ENCODE measurements at regions not wholly inside any gene's neighbourhood (a gene's known extent, or its start where the extent isn't known, plus 50 kb on each side); places are given as distances from the start of the nearest gene placed in this dataset.

DNA sequence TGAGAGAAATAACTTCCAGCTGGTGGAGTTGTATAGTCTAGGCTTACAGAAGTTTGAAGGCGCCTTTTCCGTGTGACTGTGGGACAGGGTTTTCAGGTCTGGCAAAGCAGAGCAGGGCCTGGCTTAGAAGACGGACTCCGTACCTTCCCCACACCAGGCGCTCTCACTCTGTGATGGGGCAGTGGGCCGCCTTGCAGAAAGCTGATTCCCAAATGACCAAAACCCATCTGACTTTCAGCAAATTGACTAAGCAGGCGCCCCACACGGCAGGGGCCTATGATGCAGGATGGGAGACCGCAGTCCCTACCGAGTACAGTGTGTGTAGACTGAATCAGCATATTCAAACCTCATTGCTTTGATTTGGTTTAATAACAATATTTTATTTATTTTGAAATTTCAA lies 85.8 kb upstream of the TMEM45B start:
- no peaks in the 10 kb centered on the region for H4K20me1 ChIP-seq (ENCODE audit: insufficient read depth, low read length)
- H2AFZ ChIP-seq (ENCODE audit: low read depth, low read length): no peak overlapping the region
- H3K27me3 ChIP-seq (ENCODE audit: insufficient read depth, low read length, poor library complexity): peaks cover 4% of the 10 kb centered on the region
- H3K36me3 ChIP-seq (ENCODE audit: insufficient read depth, low read length): no peaks in the 10 kb centered on the region
- H3K9ac ChIP-seq (ENCODE audit: low read depth, low read length): no peak overlapping the region
- no peak overlapping the region for H3K27ac ChIP-seq (ENCODE audit: low read length)
- DNase-seq: no peak
- ATAC-seq (ENCODE audit: insufficient read depth, low read depth): no peak
- no peaks in the 10 kb centered on the region for H3K79me2 ChIP-seq (ENCODE audit: insufficient read depth, low read length)
- no peak overlapping the region for H3K4me2 ChIP-seq (ENCODE audit: insufficient read depth, low read length)
- no peak overlapping the region for H3K4me3 ChIP-seq (ENCODE audit: low read depth in 1 of 2, low read length in 2 of 2)
- H3K4me1 ChIP-seq (ENCODE audit: insufficient read depth, low read length): no peaks in the 10 kb centered on the region
- no peak for TF ChIP-seq EZH2 (IDR thresholded peaks at IDR 0.05; ENCODE audit: borderline replicate concordance, low read depth, low read length, severe bottlenecking)
- TF ChIP-seq, protein P1, sequence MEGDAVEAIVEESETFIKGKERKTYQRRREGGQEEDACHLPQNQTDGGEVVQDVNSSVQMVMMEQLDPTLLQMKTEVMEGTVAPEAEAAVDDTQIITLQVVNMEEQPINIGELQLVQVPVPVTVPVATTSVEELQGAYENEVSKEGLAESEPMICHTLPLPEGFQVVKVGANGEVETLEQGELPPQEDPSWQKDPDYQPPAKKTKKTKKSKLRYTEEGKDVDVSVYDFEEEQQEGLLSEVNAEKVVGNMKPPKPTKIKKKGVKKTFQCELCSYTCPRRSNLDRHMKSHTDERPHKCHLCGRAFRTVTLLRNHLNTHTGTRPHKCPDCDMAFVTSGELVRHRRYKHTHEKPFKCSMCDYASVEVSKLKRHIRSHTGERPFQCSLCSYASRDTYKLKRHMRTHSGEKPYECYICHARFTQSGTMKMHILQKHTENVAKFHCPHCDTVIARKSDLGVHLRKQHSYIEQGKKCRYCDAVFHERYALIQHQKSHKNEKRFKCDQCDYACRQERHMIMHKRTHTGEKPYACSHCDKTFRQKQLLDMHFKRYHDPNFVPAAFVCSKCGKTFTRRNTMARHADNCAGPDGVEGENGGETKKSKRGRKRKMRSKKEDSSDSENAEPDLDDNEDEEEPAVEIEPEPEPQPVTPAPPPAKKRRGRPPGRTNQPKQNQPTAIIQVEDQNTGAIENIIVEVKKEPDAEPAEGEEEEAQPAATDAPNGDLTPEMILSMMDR (IDR thresholded peaks at IDR 0.05; ENCODE audit: borderline replicate concordance, extremely low read depth, low read length, poor library complexity, severe bottlenecking): no peak
- H3K9me3 ChIP-seq (ENCODE audit: insufficient read depth, low read length, severe bottlenecking): no peaks in the 10 kb centered on the region

DNA sequence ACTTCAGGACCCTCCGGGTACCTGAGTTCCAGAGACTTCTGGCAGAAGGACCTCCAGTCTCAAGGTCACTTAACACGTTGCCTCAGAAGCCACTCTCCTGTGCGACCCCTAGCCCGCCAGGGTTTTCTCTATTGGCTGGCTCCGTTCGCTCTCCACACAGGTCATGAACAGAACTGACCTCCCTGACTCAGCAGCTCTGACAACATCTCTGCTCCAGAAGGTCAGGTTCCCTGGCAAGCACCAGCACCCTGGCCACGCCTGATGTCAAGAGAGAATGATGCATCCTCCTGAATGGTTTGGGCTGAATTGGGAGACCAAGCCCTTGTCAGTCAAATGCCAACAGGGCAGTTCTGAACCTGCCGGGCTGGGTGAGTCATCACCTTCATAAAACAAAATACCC lies 84.3 kb upstream of the TMEM45B start:
- no peak overlapping the region for H3K27ac ChIP-seq (ENCODE audit: low read length)
- H3K4me2 ChIP-seq (ENCODE audit: insufficient read depth, low read length): no peak overlapping the region
- H3K4me3 ChIP-seq (ENCODE audit: low read depth in 1 of 2, low read length in 2 of 2): no peak overlapping the region
- no peaks in the 10 kb centered on the region for H4K20me1 ChIP-seq (ENCODE audit: insufficient read depth, low read length)
- peaks cover 4% of the 10 kb centered on the region for H3K27me3 ChIP-seq (ENCODE audit: insufficient read depth, low read length, poor library complexity)
- no peak for TF ChIP-seq EZH2 (IDR thresholded peaks at IDR 0.05; ENCODE audit: borderline replicate concordance, low read depth, low read length, severe bottlenecking)
- TF ChIP-seq, protein P1 (IDR thresholded peaks at IDR 0.05; ENCODE audit: borderline replicate concordance, extremely low read depth, low read length, poor library complexity, severe bottlenecking): no peak
- no peak overlapping the region for H2AFZ ChIP-seq (ENCODE audit: low read depth, low read length)
- no peaks in the 10 kb centered on the region for H3K9me3 ChIP-seq (ENCODE audit: insufficient read depth, low read length, severe bottlenecking)
- ATAC-seq (ENCODE audit: insufficient read depth, low read depth) (no peak), DNase-seq (no peak)
- H3K9ac ChIP-seq (ENCODE audit: low read depth, low read length): no peak overlapping the region
- H3K79me2 ChIP-seq (ENCODE audit: insufficient read depth, low read length): no peaks in the 10 kb centered on the region
- H3K4me1 ChIP-seq (ENCODE audit: insufficient read depth, low read length): no peaks in the 10 kb centered on the region
- H3K36me3 ChIP-seq (ENCODE audit: insufficient read depth, low read length): no peaks in the 10 kb centered on the region

- Histone ChIP-seq H3K4me2 (ENCODE audit: insufficient read depth, low read length) (no peak overlapping the region), H3K9ac (ENCODE audit: low read depth, low read length) (no peak overlapping the region), H3K27me3 (ENCODE audit: insufficient read depth, low read length, poor library complexity) (peaks cover 4% of the 10 kb centered on the region), H3K4me1 (ENCODE audit: insufficient read depth, low read length) (no peaks in the 10 kb centered on the region), H3K4me3 (ENCODE audit: low read depth in 1 of 2, low read length in 2 of 2) (no peak overlapping the region), H3K9me3 (ENCODE audit: insufficient read depth, low read length, severe bottlenecking) (no peaks in the 10 kb centered on the region), H3K27ac (ENCODE audit: low read length) (no peak overlapping the region), H3K36me3 (ENCODE audit: insufficient read depth, low read length) (no peaks in the 10 kb centered on the region), H4K20me1 (ENCODE audit: insufficient read depth, low read length) (no peaks in the 10 kb centered on the region), H2AFZ (ENCODE audit: low read depth, low read length) (no peak overlapping the region), H3K79me2 (ENCODE audit: insufficient read depth, low read length) (no peaks in the 10 kb centered on the region)
- DNase-seq: no peak
- TF ChIP-seq, protein P1 (IDR thresholded peaks at IDR 0.05; ENCODE audit: borderline replicate concordance, extremely low read depth, low read length, poor library complexity, severe bottlenecking): no peak
- no peak for TF ChIP-seq EZH2 (IDR thresholded peaks at IDR 0.05; ENCODE audit: borderline replicate concordance, low read depth, low read length, severe bottlenecking)
- ATAC-seq (ENCODE audit: insufficient read depth, low read depth): no peak
Observed at GRCh38 chr11:129732941-129733340, 82.7 kb upstream of the TMEM45B start.

DNA sequence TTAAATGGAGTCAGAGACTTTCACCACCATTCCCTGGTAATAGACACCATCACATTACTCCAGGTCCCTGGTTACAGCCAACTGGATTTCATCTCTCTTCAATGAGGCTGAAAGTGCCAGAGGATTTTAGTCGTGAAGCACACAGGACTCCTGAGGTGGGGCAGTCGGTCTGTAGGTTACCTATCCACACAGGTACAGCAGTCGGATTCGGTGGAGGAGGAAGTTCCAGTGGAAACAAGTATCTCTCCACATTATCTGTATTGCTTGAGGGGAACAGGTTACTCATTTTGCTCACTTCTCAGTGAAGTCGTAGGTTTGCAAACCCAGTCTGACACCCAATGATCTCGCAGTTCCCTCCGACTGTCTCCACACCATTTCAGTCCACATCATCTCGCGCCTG lies 82.3 kb upstream of the TMEM45B start:
- Histone ChIP-seq H3K4me2 (ENCODE audit: insufficient read depth, low read length) (no peak overlapping the region), H3K79me2 (ENCODE audit: insufficient read depth, low read length) (no peaks in the 10 kb centered on the region), H3K27ac (ENCODE audit: low read length) (no peak overlapping the region), H3K9ac (ENCODE audit: low read depth, low read length) (no peak overlapping the region), H3K4me3 (ENCODE audit: low read depth in 1 of 2, low read length in 2 of 2) (no peak overlapping the region), H3K36me3 (ENCODE audit: insufficient read depth, low read length) (no peaks in the 10 kb centered on the region), H3K9me3 (ENCODE audit: insufficient read depth, low read length, severe bottlenecking) (no peaks in the 10 kb centered on the region), H3K27me3 (ENCODE audit: insufficient read depth, low read length, poor library complexity) (peaks cover 4% of the 10 kb centered on the region), H2AFZ (ENCODE audit: low read depth, low read length) (no peak overlapping the region), H4K20me1 (ENCODE audit: insufficient read depth, low read length) (no peaks in the 10 kb centered on the region), H3K4me1 (ENCODE audit: insufficient read depth, low read length) (no peaks in the 10 kb centered on the region)
- TF ChIP-seq EZH2 (IDR thresholded peaks at IDR 0.05; ENCODE audit: borderline replicate concordance, low read depth, low read length, severe bottlenecking): no peak
- TF ChIP-seq, protein P1 (IDR thresholded peaks at IDR 0.05; ENCODE audit: borderline replicate concordance, extremely low read depth, low read length, poor library complexity, severe bottlenecking): no peak
- no peak for ATAC-seq (ENCODE audit: insufficient read depth, low read depth)
- no peak for DNase-seq

Measured in DND-41 (cell line).